Adipocyte (in vitro differentiated cells): ENCODE measurements at regions not wholly inside any gene's neighbourhood (a gene's known extent, or its start where the extent isn't known, plus 50 kb on each side); places are given as distances from the start of the nearest gene placed in this dataset.

Source experiments
- DNase-seq: peaks from one replicate; pipeline ENCODE4 v3.0.0-alpha.2; 2015; ENCODE audit warnings: low read depth
- H3K27me3 ChIP-seq: replicated peaks from 2 replicates; pipeline ENCODE4 v1.7.0; 2013; ENCODE audit warnings: mild to moderate bottlenecking, low read length, moderate library complexity; ENCODE audit not compliant: control insufficient read depth, insufficient read depth
- H3K36me3 ChIP-seq: 2 replicates; pipeline ENCODE4 v1.7.0; 2013; ENCODE audit warnings: low read length, mild to moderate bottlenecking, moderate library complexity; ENCODE audit not compliant: control insufficient read depth, insufficient read depth, severe bottlenecking
- H3K4me1 ChIP-seq: 2 replicates; pipeline ENCODE4 v1.7.0; 2013; ENCODE audit warnings: mild to moderate bottlenecking, low read length, moderate library complexity; ENCODE audit not compliant: control insufficient read depth, insufficient read depth
- H3K4me3 ChIP-seq: 2 replicates; pipeline ENCODE4 v1.7.0; 2013; ENCODE audit warnings: mild to moderate bottlenecking, low read length, moderate library complexity
- H3K9ac ChIP-seq: 2 replicates; pipeline ENCODE4 v1.7.0; 2013; ENCODE audit warnings: mild to moderate bottlenecking, low read length, moderate library complexity
- H3K9me3 ChIP-seq: 2 replicates; pipeline ENCODE4 v1.7.0; 2013; ENCODE audit warnings: mild to moderate bottlenecking, low read length, moderate library complexity; ENCODE audit not compliant: control insufficient read depth

- no peaks in the 10 kb centered on the region for H3K27me3 ChIP-seq
- no peaks in the 10 kb centered on the region for H3K36me3 ChIP-seq
- no peak overlapping the region for H3K4me3 ChIP-seq
- peak overlapping the region; percentile 41 for H3K9ac ChIP-seq
- peak; percentile 39 for DNase-seq
- peaks cover 30% of the 10 kb centered on the region for H3K4me1 ChIP-seq
- H3K9me3 ChIP-seq, result no peaks in the 10 kb centered on the region
Observed at GRCh38 chr4:166422475-166422874, 549.4 kb downstream of the TLL1 start.

GRCh38 chr4:166426300-166426863, 553.3 kb downstream of the TLL1 start:
- no peaks in the 10 kb centered on the region for H3K36me3 ChIP-seq
- H3K4me3 ChIP-seq, result no peak overlapping the region
- peaks cover 24% of the 10 kb centered on the region for H3K4me1 ChIP-seq
- no peaks in the 10 kb centered on the region for H3K27me3 ChIP-seq
- DNase-seq, result no peak
- no peaks in the 10 kb centered on the region for H3K9me3 ChIP-seq
- H3K9ac ChIP-seq, result no peak overlapping the region

- Histone ChIP-seq H3K27me3 (no peaks in the 10 kb centered on the region), H3K4me3 (no peak overlapping the region), H3K4me1 (peaks cover 11% of the 10 kb centered on the region), H3K9ac (no peak overlapping the region), H3K9me3 (no peaks in the 10 kb centered on the region), H3K36me3 (no peaks in the 10 kb centered on the region)
- no peak for DNase-seq
Observed at GRCh38 chr4:166432125-166432524, 559.1 kb downstream of the TLL1 start.

- H3K9me3 ChIP-seq, result no peaks in the 10 kb centered on the region
- no peak overlapping the region for H3K9ac ChIP-seq
- no peak overlapping the region for H3K4me3 ChIP-seq
- no peaks in the 10 kb centered on the region for H3K27me3 ChIP-seq
- H3K4me1 ChIP-seq, result peaks cover 11% of the 10 kb centered on the region
- peak; percentile 35 for DNase-seq
- no peaks in the 10 kb centered on the region for H3K36me3 ChIP-seq
Observed at GRCh38 chr4:166432842-166433241, 559.8 kb downstream of the TLL1 start.

- Histone ChIP-seq H3K36me3 (no peaks in the 10 kb centered on the region), H3K9ac (no peak overlapping the region), H3K27me3 (no peaks in the 10 kb centered on the region), H3K9me3 (no peaks in the 10 kb centered on the region), H3K4me1 (peaks cover 11% of the 10 kb centered on the region), H3K4me3 (no peak overlapping the region)
- DNase-seq, result peak; percentile 52
Observed at GRCh38 chr4:166435449-166435848, 562.4 kb downstream of the TLL1 start.

GRCh38 chr4:166458756-166459155, 585.7 kb downstream of the TLL1 start:
- Histone ChIP-seq H3K36me3 (no peaks in the 10 kb centered on the region), H3K4me3 (no peak overlapping the region), H3K9ac (no peak overlapping the region), H3K9me3 (no peaks in the 10 kb centered on the region), H3K4me1 (peaks cover 26% of the 10 kb centered on the region), H3K27me3 (no peaks in the 10 kb centered on the region)
- DNase-seq, result peak; percentile 17

- peaks cover 26% of the 10 kb centered on the region for H3K4me1 ChIP-seq
- H3K9ac ChIP-seq, result no peak overlapping the region
- no peaks in the 10 kb centered on the region for H3K9me3 ChIP-seq
- no peaks in the 10 kb centered on the region for H3K27me3 ChIP-seq
- H3K4me3 ChIP-seq, result no peak overlapping the region
- no peaks in the 10 kb centered on the region for H3K36me3 ChIP-seq
- DNase-seq, result peak; percentile 10
Observed at GRCh38 chr4:166459621-166460020, 586.6 kb downstream of the TLL1 start.

- Histone ChIP-seq H3K4me3 (peak overlapping the region; percentile 28), H3K36me3 (no peaks in the 10 kb centered on the region), H3K9ac (no peak overlapping the region), H3K27me3 (no peaks in the 10 kb centered on the region), H3K9me3 (no peaks in the 10 kb centered on the region), H3K4me1 (peaks cover 26% of the 10 kb centered on the region)
- peak; percentile 42 for DNase-seq
Observed at GRCh38 chr4:166460769-166461550, 587.9 kb downstream of the TLL1 start.

GRCh38 chr4:166481055-166481454, 608.0 kb downstream of the TLL1 start:
- Histone ChIP-seq H3K4me3 (no peak overlapping the region), H3K9ac (no peak overlapping the region), H3K9me3 (no peaks in the 10 kb centered on the region), H3K36me3 (no peaks in the 10 kb centered on the region), H3K4me1 (no peaks in the 10 kb centered on the region), H3K27me3 (no peaks in the 10 kb centered on the region)
- DNase-seq, result no peak

GRCh38 chr4:166481739-166482138, 608.7 kb downstream of the TLL1 start:
- H3K4me3 ChIP-seq, result no peak overlapping the region
- DNase-seq, result no peak
- H3K9ac ChIP-seq, result no peak overlapping the region
- H3K36me3 ChIP-seq, result no peaks in the 10 kb centered on the region
- H3K27me3 ChIP-seq, result no peaks in the 10 kb centered on the region
- H3K9me3 ChIP-seq, result no peaks in the 10 kb centered on the region
- no peaks in the 10 kb centered on the region for H3K4me1 ChIP-seq

GRCh38 chr4:166482758-166483157, 609.7 kb downstream of the TLL1 start:
- H3K9ac ChIP-seq, result no peak overlapping the region
- H3K9me3 ChIP-seq, result no peaks in the 10 kb centered on the region
- no peaks in the 10 kb centered on the region for H3K4me1 ChIP-seq
- no peak for DNase-seq
- H3K4me3 ChIP-seq, result no peak overlapping the region
- H3K36me3 ChIP-seq, result no peaks in the 10 kb centered on the region
- H3K27me3 ChIP-seq, result no peaks in the 10 kb centered on the region
